Smooth muscle cell (in vitro differentiated cells): ENCODE measurements at regions not wholly inside any gene's neighbourhood (a gene's known extent, or its start where the extent isn't known, plus 50 kb on each side); places are given as distances from the start of the nearest gene placed in this dataset.

Source experiments
- DNase-seq: peaks from one replicate; lab custom pipeline; 2025; ENCODE audit not compliant: unreplicated experiment; lab: John Stamatoyannopoulos, UW
- H2AFZ ChIP-seq: fragments of 200-600 bp; sonication (generic); 2 replicates; pipeline ENCODE4 v1.6.0; 2016; ENCODE audit warnings: antibody characterized with exemption, low read depth, mild to moderate bottlenecking
- H3F3A ChIP-seq: fragments of 200-600 bp; sonication (generic); 2 replicates; pipeline ENCODE4 v1.6.0; 2017; ENCODE audit warnings: antibody characterized with exemption, low read depth
- H3K27ac ChIP-seq: fragments of 200-600 bp; sonication (generic); 2 replicates; pipeline ENCODE4 v1.5.1; 2016; ENCODE audit warnings: low read depth, mild to moderate bottlenecking
- H3K27me3 ChIP-seq: fragments of 200-600 bp; sonication (generic); 2 replicates; pipeline ENCODE4 v1.6.1; 2016; ENCODE audit warnings: low read depth, mild to moderate bottlenecking
- H3K36me3 ChIP-seq: fragments of 200-600 bp; sonication (generic); 2 replicates; pipeline ENCODE4 v1.5.1; 2016; ENCODE audit warnings: low read depth
- H3K4me1 ChIP-seq: fragments of 200-600 bp; sonication (generic); 2 replicates; pipeline ENCODE4 v1.5.1; 2016; ENCODE audit warnings: low read depth
- H3K4me2 ChIP-seq: fragments of 200-600 bp; sonication (generic); 2 replicates; pipeline ENCODE4 v1.6.0; 2016; ENCODE audit warnings: mild to moderate bottlenecking
- H3K4me3 ChIP-seq: fragments of 200-600 bp; sonication (generic); 2 replicates; pipeline ENCODE4 v1.5.1; 2016; ENCODE audit warnings: mild to moderate bottlenecking
- H3K79me2 ChIP-seq: fragments of 200-600 bp; sonication (generic); 2 replicates; pipeline ENCODE4 v1.6.0; 2016; ENCODE audit warnings: low read depth, mild to moderate bottlenecking
- H3K9ac ChIP-seq: fragments of 200-600 bp; sonication (generic); 2 replicates; pipeline ENCODE4 v1.6.0; 2016; ENCODE audit warnings: low read depth
- H3K9me3 ChIP-seq: fragments of 200-600 bp; sonication (generic); replicated peaks from 2 replicates; pipeline ENCODE4 v1.5.1; 2016; ENCODE audit warnings: low read depth
- H4K20me1 ChIP-seq: fragments of 200-600 bp; sonication (generic); 2 replicates; pipeline ENCODE4 v1.6.0; 2016; ENCODE audit warnings: low read depth
- CTCF ChIP-seq: fragments of 200-600 bp; sonication (generic); IDR thresholded peaks from 2 replicates; pipeline ENCODE4 v1.5.1; 2017; ENCODE audit warnings: borderline replicate concordance, mild to moderate bottlenecking, antibody characterized with exemption; ENCODE audit not compliant: insufficient read depth, poor library complexity, severe bottlenecking
- WGBS: methylation state at CpG from one replicate; pipeline ENCODE4 v1.1.7; 2016; ENCODE audit warnings: low lambda C conversion rate; 5-methylcytosine and 5-hydroxymethylcytosine counted together

- Histone ChIP-seq H3K4me2 (no peak overlapping the region), H2AFZ (no peak overlapping the region), H3K9ac (no peak overlapping the region), H3K27ac (no peak overlapping the region), H3K4me3 (no peak overlapping the region), H3K4me1 (no peaks in the 10 kb centered on the region), H3K9me3 (no peaks in the 10 kb centered on the region), H3F3A (no peaks in the 10 kb centered on the region), H3K79me2 (no peaks in the 10 kb centered on the region), H3K36me3 (no peaks in the 10 kb centered on the region), H4K20me1 (no peaks in the 10 kb centered on the region), H3K27me3 (no peaks in the 10 kb centered on the region)
- DNase-seq = no peak
- TF ChIP-seq CTCF = no peak
- 75% methylated on average over 3 of the region's 3 CpGs for WGBS
Measured at GRCh38 chr4:187417721-187418120, 577.9 kb upstream of the ZFP42 start.

GRCh38 chr4:187422655-187423054 is 572.9 kb upstream of the ZFP42 start:
- Histone ChIP-seq H3F3A (no peaks in the 10 kb centered on the region), H3K9me3 (no peaks in the 10 kb centered on the region), H4K20me1 (no peaks in the 10 kb centered on the region), H3K27ac (no peak overlapping the region), H3K4me2 (no peak overlapping the region), H3K4me3 (no peak overlapping the region), H3K36me3 (no peaks in the 10 kb centered on the region), H2AFZ (no peak overlapping the region), H3K4me1 (no peaks in the 10 kb centered on the region), H3K9ac (no peak overlapping the region), H3K27me3 (no peaks in the 10 kb centered on the region), H3K79me2 (no peaks in the 10 kb centered on the region)
- no peak for DNase-seq
- no peak for TF ChIP-seq CTCF
- WGBS = 87% methylated on average over 3 of the region's 3 CpGs

GRCh38 chr4:187424636-187425035 is 570.9 kb upstream of the ZFP42 start:
- H3K79me2 ChIP-seq = no peaks in the 10 kb centered on the region
- H3K4me2 ChIP-seq = no peak overlapping the region
- 81% methylated on average over 1 of the region's 1 CpG for WGBS
- no peaks in the 10 kb centered on the region for H3K36me3 ChIP-seq
- no peak overlapping the region for H3K27ac ChIP-seq
- no peak overlapping the region for H2AFZ ChIP-seq
- no peak for DNase-seq
- no peaks in the 10 kb centered on the region for H4K20me1 ChIP-seq
- H3K9ac ChIP-seq = no peak overlapping the region
- H3K4me1 ChIP-seq = no peaks in the 10 kb centered on the region
- no peaks in the 10 kb centered on the region for H3F3A ChIP-seq
- no peak overlapping the region for H3K4me3 ChIP-seq
- H3K27me3 ChIP-seq = no peaks in the 10 kb centered on the region
- H3K9me3 ChIP-seq = no peaks in the 10 kb centered on the region
- TF ChIP-seq CTCF = no peak

- Histone ChIP-seq H4K20me1 (no peaks in the 10 kb centered on the region), H3K79me2 (no peaks in the 10 kb centered on the region), H3K9me3 (no peaks in the 10 kb centered on the region), H3F3A (no peaks in the 10 kb centered on the region), H3K27me3 (no peaks in the 10 kb centered on the region), H3K9ac (no peak overlapping the region), H3K4me2 (no peak overlapping the region), H3K36me3 (no peaks in the 10 kb centered on the region), H2AFZ (no peak overlapping the region), H3K4me3 (no peak overlapping the region), H3K27ac (no peak overlapping the region), H3K4me1 (no peaks in the 10 kb centered on the region)
- no peak for TF ChIP-seq CTCF
- DNase-seq = no peak
- 92% methylated on average over 2 of the region's 2 CpGs for WGBS
Measured at GRCh38 chr4:187426511-187426910, 569.1 kb upstream of the ZFP42 start.
